Upper lobe of left lung (tissue), 4 donors: ENCODE measurements at regions not wholly inside any gene's neighbourhood (a gene's known extent, or its start where the extent isn't known, plus 50 kb on each side); places are given as distances from the start of the nearest gene placed in this dataset.

Source experiments
- EP300 ChIP-seq, 4 donors: sonication (generic); formaldehyde crosslinking; IDR thresholded peaks; one replicate each; pipeline ENCODE4 v1.5.1; 2017; ENCODE audit warnings: antibody characterized with exemption in 4 of 4, control low read depth in 2 of 4
- POLR2A ChIP-seq, 4 donors: fragments of 450-650 bp; IDR thresholded peaks; one replicate each; pipeline ENCODE4 v1.5.1; 2016 to 2017; ENCODE audit warnings: antibody characterized with exemption in 4 of 4, mild to moderate bottlenecking in 2 of 4
- TF ChIP-seq, protein P1 (sequence below), 6 experiments: fragments of 450-650 bp in 4 of 6; fragments of 200-600 bp in 2 of 6; sonication (generic) in 2 of 6; IDR thresholded peaks; one replicate each; pipeline ENCODE4 v1.5.1; 2016 to 2019; ENCODE audit warnings: antibody characterized with exemption in 6 of 6

DNA sequence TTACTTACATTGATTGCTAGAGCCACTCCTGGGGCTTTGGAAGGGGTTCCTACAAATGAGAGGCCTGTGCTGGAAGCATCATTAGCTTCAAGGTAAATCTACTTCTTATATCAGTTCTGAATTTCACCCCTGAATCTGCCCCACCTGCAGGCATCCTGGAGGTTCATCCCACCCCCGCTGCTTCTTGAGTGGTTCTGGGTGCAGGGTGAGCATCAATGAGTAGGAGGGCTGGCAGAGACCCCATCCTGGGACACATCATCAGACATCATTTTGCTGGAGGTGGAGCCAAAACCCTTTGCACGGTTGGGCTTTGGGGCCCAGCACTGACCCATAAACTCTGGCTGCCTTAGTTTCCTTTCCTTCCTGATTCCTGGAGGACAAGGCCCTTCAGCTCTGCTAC is 143.7 kb downstream of the PTPN20 start:
- TF ChIP-seq, protein P1, sequence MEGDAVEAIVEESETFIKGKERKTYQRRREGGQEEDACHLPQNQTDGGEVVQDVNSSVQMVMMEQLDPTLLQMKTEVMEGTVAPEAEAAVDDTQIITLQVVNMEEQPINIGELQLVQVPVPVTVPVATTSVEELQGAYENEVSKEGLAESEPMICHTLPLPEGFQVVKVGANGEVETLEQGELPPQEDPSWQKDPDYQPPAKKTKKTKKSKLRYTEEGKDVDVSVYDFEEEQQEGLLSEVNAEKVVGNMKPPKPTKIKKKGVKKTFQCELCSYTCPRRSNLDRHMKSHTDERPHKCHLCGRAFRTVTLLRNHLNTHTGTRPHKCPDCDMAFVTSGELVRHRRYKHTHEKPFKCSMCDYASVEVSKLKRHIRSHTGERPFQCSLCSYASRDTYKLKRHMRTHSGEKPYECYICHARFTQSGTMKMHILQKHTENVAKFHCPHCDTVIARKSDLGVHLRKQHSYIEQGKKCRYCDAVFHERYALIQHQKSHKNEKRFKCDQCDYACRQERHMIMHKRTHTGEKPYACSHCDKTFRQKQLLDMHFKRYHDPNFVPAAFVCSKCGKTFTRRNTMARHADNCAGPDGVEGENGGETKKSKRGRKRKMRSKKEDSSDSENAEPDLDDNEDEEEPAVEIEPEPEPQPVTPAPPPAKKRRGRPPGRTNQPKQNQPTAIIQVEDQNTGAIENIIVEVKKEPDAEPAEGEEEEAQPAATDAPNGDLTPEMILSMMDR (IDR thresholded peaks at IDR 0.05) = no peak
- TF ChIP-seq EP300 (IDR thresholded peaks at IDR 0.05) (no peak), POLR2A (IDR thresholded peaks at IDR 0.05) (no peak)
